ENCODE measurements at regions not wholly inside any gene's neighbourhood (a gene's known extent, or its start where the extent isn't known, plus 50 kb on each side); places are given as distances from the start of the nearest gene placed in this dataset.
A peak's percentile ranks its signal among the peaks of the same experiment; 100 is the strongest.

DNA sequence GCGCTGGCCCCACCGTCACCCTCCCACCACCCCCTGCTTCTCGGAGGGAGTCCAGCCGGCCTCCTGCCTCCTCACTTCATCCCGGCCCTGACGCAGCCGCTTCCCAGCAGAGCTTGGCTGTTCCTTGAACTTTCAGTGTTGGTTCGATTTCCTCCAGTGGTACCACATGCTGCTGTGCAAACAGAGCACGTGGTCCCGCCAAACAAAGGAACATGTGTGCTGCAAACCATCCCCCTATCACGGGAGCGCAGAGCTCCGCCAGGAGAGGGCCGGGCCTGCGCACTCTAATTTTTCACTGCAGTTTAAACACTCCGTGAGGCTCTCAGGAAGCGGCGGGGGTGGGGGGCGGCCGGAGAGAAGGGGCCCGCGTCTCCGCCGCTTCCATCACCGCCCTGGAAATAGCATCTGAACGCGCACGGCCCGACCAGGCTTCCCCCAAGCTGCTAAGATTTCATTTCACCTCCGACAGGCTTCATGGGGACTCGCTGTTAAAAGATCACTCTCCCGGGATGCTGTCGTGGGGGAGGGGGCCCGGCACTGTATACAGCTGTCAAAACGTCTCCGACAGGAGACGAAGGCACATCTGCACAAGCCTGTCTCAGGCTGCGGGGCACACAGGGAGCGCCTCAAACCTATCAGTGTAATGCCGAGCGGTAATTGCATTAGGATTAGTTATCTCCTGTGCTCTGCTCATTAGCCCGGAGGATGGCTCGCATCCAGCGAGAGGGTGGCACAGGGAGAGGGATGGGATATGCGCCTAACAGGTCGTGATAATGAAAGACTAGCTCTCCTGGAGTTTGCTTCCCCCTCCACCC lies 269.9 kb upstream of the SORL1-AS1 start:
- peak; percentile 98 for DNase-seq

GRCh38 chr11:121721961-121722360 lies 269.2 kb upstream of the SORL1-AS1 start:
- DNase-seq, result no peak

GRCh38 chr11:121721448-121721847 lies 268.7 kb upstream of the SORL1-AS1 start:
- no peak for DNase-seq

DNA sequence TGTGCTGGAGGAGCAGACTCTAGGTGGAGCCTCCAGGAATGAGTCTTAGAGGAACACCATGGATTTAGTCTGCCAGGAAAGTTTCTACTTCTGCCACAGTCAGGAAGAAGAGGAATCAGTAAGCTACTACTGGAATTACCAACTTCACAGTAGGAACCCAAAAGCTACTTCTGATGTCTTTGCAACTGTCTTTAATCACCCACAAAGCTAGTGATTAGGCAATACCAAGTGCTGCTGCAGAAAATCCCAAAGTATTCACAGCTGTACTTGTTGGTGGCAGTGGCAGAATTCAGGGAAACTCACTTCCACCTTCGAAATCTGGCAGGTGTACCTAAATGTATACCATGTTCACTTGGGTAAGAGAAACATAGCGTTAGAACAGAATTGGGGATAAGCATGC lies 264.5 kb upstream of the SORL1-AS1 start:
- DNase-seq, result no peak

- DNase-seq, result no peak
Observed at GRCh38 chr11:121716060-121716459, 263.3 kb upstream of the SORL1-AS1 start.

DNA sequence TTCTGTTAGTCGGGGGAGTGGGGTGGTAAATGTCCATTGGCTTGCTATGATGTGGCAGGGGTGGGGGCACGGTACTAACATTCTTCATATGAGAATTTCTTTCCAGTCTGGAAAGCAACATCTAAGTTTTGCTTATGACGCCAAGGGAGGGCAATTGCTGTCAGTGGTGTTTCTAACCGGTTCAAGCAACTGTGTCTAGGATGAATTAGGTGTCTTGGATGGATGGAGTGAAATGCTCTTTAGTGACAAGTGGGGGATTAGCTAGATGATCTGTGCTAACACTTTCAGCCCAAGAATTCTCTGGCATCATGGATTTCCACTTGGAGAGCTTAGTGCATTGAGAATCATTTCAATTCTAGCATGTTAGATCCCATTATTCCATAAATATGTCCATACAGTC lies 262.6 kb upstream of the SORL1-AS1 start:
- DNase-seq, result no peak

DNA sequence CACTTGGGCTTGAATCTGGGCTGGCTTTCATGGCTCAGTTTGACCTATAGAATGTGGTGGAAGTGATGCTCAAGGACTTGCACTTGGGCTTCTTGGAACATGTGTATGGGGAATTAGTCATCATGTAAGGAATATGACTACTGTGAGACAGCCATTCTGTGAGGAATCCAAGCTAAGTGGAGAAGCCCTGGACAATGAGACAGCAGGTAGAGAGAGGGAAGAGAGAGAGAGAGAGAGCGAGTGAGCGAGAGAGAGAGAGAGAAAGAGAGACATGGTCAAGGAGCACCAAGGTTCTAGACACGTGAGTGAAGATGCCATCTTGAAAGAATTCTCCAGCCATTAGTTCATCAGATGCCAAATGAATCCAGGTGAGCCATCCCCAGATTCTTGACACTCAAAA lies 261.6 kb upstream of the SORL1-AS1 start:
- no peak for DNase-seq

DNA sequence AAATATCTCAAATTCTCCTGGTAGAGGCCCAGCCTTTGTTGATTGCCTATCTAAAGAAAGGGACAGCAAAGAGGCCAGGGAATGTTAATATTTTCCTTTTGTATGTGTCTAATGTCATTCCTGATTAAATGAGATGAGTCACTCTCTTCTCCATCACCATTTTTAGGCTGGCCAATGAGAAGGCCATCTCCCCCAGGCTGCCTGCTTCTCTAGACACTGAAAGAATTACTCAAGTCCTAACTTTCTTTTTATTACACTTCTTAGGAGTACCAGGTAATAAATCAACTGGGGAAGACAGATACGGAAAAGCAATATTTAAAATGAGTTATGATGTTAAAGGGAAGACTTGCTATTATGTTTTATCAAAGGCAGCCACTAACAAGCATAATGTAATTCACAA lies 259.2 kb upstream of the SORL1-AS1 start:
- DNase-seq, result no peak

- DNase-seq, result no peak
Observed at GRCh38 chr11:121711236-121711635, 258.5 kb upstream of the SORL1-AS1 start.

DNA sequence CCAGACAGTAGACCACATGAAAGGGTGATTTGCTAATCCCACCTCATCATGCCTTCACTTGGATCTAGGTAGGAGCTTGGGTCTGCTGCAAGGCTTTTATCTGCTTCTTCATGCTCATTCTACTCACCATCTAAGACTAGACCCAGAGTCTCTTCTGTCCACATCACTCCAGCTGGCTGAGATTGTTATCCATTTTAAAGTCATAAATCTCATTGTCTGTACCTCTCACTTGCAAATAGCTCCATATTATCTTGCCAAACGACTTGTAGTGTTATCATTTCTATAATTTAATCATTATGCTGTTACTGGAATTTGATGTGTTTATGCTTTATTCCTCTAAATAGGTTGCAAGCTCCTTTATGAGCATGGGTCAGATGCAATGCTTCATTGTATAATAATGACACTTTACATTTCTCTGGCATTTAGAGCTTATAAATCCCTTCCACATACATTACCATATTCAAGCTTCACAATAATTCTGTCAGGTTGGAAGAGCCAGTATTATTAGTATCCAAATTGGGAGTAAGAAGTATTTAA lies 254.2 kb upstream of the SORL1-AS1 start:
- DNase-seq, result no peak

DNA sequence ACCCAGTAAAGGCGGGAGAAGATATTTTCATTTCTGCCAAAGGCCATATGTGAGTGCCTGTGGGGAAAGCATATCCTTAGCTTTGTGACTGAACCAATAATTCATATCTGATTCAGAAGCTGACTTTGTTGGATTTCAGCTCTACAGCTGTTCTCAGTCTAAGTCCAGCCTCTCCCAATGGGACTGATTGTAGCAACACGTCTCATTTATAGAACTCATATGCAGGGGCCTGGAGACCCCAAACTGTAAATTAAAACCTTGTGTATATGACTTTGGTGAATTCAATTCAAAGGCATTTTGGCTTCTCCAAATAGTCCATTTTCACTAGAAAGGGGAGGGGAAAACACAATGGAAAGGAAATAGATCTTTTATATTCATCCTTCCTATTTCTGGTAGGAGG lies 250.4 kb upstream of the SORL1-AS1 start:
- DNase-seq, result no peak

DNA sequence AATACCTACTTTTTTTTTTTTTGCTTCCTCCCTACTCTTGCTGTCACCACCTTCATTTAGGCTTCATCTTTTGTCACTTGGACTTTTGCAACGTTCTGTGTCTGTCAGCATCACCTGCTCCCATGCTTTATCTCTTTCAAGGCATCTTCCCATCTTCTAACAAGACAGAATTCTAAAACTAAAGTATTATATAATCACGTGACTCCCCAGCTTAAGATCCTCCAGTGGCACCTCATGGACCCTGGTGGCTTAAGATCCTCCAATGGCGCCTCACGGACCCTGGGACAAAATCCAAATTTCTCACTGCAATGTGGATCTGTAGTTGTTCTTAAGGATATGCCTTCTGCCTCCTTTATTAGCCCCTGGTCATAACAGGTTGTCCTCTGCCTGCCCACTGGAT lies 248.2 kb upstream of the SORL1-AS1 start:
- no peak for DNase-seq

DNA sequence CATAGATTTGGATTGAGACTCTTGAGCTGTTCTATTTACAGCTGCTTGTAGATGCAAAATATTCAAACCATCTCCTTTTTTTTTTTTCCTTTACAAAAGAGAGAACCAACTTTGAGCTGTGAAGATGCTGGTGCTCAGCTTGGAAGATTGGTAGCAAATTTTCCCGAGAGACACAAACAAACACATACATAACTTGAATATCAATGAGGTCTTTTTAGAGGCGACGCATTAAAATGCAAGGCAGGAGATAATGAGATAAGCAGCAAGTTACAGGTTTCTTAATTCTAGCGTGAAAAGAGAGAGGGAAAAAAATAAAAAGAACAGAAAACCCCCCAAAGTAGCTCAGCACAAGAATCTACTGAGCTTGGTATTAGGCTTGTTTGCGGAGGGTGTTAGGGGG lies 247.0 kb upstream of the SORL1-AS1 start:
- no peak for DNase-seq

GRCh38 chr11:121696931-121697670 lies 244.3 kb upstream of the SORL1-AS1 start:
- peak; percentile 86 for DNase-seq

DNA sequence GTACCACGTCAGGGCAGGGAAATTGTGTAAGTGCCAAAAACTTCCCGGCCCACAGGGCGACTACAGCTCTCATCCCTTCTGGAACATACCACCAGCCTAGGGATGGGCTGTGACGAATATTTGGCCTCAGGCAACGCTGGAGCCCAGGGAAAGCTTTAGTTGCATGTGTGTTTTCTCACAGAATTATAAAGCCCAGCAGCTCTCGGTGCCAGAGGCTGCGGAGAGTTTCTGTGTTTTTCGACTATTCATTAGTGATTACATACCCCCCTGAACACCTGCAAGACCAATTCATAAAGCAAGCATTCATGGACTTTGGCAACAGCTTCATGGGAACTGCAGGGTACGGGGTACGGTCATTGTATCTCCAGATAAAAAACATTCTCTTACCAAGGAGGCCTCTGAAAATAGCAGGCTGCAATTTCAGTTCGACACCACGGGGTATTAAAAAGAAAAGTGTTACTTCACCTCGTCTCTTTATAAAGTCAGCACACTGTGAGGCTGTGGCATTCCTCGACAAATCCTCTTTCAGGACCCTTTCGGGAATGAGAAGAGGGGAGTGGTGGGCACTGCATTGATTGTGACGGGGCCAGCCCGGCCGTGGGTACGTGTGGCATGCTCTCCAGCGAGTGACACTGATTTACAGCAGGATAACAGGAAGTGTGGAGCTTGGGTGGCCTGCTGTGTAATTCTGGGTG lies 243.6 kb upstream of the SORL1-AS1 start:
- DNase-seq, result peak; percentile 78

DNA sequence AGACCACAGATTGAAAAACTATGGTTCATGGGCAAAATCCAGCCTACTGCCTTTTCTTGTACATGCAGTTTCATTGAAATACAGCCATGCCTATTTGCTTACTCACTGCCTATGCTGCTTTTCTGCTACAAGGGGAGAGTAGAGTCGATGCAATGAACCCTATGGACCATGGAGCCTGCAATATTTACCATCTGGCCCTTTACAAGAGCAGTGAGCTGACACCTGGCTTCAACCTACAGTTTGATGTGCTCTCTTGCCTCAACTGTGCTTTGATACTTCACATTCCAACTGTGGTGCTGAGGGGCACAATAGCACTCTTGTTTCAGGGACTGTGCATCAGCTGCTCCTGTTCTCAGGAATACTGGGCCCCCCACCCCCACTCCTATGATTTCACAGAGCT lies 239.5 kb upstream of the SORL1-AS1 start:
- DNase-seq, result no peak

- no peak for DNase-seq
Observed at GRCh38 chr11:121688860-121689614, 236.3 kb upstream of the SORL1-AS1 start.

DNA sequence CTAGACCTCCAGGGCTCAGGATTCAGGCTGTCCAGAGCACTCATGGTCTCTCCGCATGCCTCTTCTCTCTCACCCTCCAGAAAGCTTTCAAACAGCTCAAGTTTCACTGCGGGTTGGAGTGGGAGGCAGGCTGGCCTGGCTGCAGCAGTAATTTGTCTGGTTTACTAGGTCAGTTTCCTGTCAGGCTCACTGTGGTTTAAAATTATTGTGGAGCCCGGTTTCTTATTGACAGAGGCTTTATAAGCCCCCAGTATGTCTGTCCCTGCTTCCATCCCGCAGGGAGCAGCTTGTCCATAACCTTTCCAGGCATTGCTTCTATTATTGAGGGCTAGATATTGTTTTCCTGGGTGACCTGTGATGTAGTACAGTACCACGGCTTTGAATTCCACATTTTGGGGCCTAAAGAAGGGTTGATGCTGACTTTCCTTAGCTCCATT lies 235.3 kb upstream of the SORL1-AS1 start:
- peak; percentile 47 for DNase-seq

- DNase-seq, result no peak
Observed at GRCh38 chr11:121683791-121684190, 231.0 kb upstream of the SORL1-AS1 start.
